ENCODE measurements at regions not wholly inside any gene's neighbourhood (a gene's known extent, or its start where the extent isn't known, plus 50 kb on each side); places are given as distances from the start of the nearest gene placed in this dataset.

- no peak overlapping the region for H3K4me3 ChIP-seq (ENCODE audit: low read length)
- DNase-seq (ENCODE audit: low read depth, low spot score) = no peak
Observed at GRCh38 chr14:76950055-76951020, 78.2 kb downstream of the IRF2BPL start.

- no peak for DNase-seq (ENCODE audit: low read depth, low spot score)
- H3K4me3 ChIP-seq (ENCODE audit: low read length) = no peak overlapping the region
Observed at GRCh38 chr14:76948976-76949375, 79.5 kb downstream of the IRF2BPL start.

DNA sequence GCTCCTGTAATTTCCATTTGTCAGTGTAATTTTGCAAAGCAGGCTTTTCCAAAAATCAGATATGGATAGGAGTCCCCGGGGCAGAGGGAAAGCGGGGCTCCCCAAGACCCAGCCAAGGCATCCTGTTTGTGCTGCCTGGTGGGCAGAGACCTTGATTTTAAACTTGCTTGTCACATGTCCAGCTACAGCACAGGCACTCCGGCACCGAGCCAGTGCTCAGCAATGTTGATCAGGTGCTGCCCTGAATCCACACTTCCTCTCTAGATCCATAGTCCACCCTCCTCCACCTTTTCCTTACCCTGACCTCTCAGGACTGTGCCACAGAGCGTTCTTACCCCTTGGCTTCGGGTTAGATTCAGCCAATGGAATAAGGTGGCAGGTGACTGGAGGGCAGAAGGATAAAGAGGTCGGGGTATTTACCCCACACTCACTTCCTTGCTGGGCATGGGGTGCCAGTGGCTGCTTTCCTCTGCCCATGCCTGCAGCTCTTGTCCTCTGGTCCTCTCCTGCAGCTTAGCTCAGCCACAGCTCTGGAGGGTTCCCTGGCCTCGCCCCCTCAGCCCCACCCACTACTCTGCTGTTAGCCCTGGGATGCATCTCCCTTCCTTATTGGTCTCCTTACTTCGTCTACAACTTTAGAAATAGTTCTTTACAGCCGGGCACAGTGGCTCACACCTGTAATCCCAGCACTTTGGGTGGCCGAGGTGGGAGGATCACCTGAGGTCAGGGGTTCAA is 80.1 kb downstream of the IRF2BPL start:
- no peak overlapping the region for H3K4me3 ChIP-seq (ENCODE audit: low read length)
- no peak for DNase-seq (ENCODE audit: low read depth, low spot score)

- no peak overlapping the region for H3K4me3 ChIP-seq (ENCODE audit: low read length)
- DNase-seq (ENCODE audit: low read depth, low spot score) = no peak
Observed at GRCh38 chr14:76947838-76948184, 80.7 kb downstream of the IRF2BPL start.

DNA sequence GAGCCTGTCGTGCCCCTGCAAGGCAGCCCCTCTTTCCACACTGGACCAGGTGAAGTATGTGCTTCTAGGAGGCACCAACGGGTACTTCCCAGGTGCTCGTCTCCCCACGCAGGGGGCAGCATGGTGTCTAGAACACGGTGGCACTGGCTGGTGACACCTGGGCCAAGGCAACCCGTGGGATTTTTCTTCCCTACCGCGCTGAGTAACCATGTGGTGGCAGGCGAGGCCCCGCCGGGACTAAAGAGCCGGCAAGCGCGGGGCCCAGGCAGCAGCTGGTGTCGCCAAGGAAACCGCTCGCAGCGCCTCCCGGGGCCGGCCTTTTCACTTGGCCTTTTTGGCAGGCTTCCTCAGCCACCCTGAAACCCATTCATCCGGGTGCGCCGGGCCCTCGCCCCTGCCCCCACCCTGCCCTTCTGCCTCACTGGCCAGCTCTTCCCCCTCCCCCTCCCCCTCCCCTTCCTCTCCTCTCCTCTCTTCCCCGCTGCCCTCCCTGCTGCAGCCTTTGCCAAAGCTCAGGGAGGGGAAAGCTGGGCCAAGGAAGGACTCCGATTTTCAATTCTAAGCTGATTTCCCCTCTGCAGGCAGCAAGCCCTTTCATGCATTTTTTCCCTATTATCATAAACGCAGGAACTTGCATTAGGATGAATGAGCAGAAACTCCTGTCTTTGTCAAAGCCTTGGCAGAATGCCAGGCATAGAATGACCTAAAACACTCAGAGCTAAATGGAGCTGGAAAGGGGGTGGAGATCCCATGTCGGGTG is 81.2 kb downstream of the IRF2BPL start:
- no peak overlapping the region for H3K4me3 ChIP-seq (ENCODE audit: low read length)
- peak; percentile 77 for DNase-seq (ENCODE audit: low read depth, low spot score)

GRCh38 chr14:76946753-76947077 is 81.8 kb downstream of the IRF2BPL start:
- no peak for DNase-seq (ENCODE audit: low read depth, low spot score)
- no peak overlapping the region for H3K4me3 ChIP-seq (ENCODE audit: low read length)

- DNase-seq (ENCODE audit: low read depth, low spot score) = no peak
- H3K4me3 ChIP-seq (ENCODE audit: low read length) = no peak overlapping the region
Observed at GRCh38 chr14:76943072-76943471, 85.4 kb downstream of the IRF2BPL start.

DNA sequence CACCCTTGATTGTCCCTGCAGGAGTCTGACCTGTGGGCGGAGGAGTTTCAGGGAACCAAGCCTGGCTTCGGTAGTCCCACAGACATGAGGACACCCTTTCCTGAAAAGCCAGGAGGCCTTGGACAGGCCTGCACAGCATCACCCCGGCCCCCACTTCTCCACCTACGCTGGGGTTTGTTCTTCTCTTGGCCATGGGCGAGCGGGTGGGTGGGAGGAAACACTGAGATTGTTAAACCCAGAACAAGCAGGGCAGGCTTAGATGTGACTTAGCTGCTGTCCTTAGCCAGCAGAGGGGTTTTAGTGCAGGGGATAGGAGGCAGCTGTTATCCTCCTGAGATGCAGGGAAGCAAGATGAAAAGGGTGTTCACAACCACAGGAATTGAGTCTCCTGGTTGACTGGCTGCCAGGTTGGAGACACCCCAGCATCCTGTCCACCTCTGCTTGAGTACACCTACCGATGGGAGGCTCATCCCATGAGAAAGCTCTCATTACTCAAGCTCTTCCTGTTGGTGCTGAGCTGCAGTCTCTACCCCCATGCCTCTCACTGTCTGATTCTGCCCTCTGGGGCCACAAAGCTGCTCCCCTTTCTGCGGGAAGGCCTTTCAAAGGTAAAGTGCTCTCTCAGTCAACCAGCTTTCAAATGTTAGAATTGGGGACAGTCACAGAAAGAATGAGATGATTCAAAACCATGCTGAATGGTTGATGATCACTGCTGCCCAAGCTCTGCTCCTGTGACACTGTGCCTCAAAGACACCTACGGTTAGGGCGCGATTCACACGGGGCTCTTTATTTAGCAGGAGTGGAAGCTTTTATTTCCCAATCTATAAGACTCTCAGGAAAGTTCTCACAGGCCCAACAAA is 86.3 kb downstream of the IRF2BPL start:
- H3K4me3 ChIP-seq (ENCODE audit: low read length) = no peak overlapping the region
- DNase-seq (ENCODE audit: low read depth, low spot score) = no peak

DNA sequence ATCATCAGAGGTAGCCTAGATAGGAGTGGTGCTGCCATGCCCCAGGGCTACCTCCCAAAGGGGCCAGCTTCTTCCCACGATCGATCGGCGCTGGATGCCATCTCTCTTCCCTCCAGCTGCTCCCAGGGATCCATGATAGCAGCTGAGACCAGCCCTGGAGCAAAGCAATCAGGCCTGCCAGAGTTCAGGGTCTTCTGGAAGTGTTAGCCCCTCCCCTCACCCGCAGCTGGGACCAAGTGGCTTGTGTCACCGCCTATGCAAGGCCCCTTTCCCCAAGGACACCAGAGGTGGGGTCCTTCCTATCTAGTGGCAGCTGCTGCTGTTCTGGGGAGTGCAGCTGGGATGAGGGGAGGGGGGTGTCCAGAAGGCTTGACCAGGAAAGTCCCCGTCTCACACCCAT is 87.0 kb downstream of the IRF2BPL start:
- DNase-seq (ENCODE audit: low read depth, low spot score) = no peak
- no peak overlapping the region for H3K4me3 ChIP-seq (ENCODE audit: low read length)

GRCh38 chr14:76940021-76940760 is 88.3 kb downstream of the IRF2BPL start:
- no peak for DNase-seq (ENCODE audit: low read depth, low spot score)
- no peak overlapping the region for H3K4me3 ChIP-seq (ENCODE audit: low read length)

GRCh38 chr14:76939015-76939742 is 89.3 kb downstream of the IRF2BPL start:
- H3K4me3 ChIP-seq (ENCODE audit: low read length) = no peak overlapping the region
- no peak for DNase-seq (ENCODE audit: low read depth, low spot score)

- no peak overlapping the region for H3K4me3 ChIP-seq (ENCODE audit: low read length)
- no peak for DNase-seq (ENCODE audit: low read depth, low spot score)
Observed at GRCh38 chr14:76938092-76938500, 90.4 kb downstream of the IRF2BPL start.

GRCh38 chr14:76937181-76938091 is 91.1 kb downstream of the IRF2BPL start:
- H3K4me3 ChIP-seq (ENCODE audit: low read length) = no peak overlapping the region
- no peak for DNase-seq (ENCODE audit: low read depth, low spot score)

DNA sequence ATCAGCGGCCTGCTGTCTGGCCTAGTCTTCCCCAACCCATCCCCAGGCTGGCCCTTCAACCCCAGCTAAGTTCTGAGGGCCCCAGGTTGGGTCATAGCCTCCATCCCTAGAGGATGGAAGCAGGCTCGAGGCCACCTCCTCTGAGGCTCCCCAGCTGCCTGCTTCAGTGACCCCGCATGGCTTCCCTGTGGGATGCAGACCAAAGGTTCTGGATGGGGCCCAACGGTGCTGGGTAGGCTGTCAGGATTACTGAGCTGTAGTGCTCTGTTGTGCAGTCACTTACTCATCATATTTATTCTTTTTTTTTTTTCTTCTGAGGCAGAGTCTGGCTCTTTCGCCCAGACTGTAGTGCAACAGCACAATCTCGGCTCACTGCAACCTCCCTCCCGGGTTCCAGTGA is 92.0 kb downstream of the IRF2BPL start:
- H3K4me3 ChIP-seq (ENCODE audit: low read length) = no peak overlapping the region
- DNase-seq (ENCODE audit: low read depth, low spot score) = no peak

GRCh38 chr14:76933515-76933914 is 95.0 kb downstream of the IRF2BPL start:
- no peak overlapping the region for H3K4me3 ChIP-seq (ENCODE audit: low read length)
- no peak for DNase-seq (ENCODE audit: low read depth, low spot score)

- no peak overlapping the region for H3K4me3 ChIP-seq (ENCODE audit: low read length)
Observed at GRCh38 chr14:76931631-76932402, 96.7 kb downstream of the IRF2BPL start.

More at GRCh38 chr14:76931631-76932402, 96.7 kb downstream of the IRF2BPL start:
- DNase-seq (ENCODE audit: low read depth, low spot score) = no peak
